ENCODE measurements at regions not wholly inside any gene's neighbourhood (a gene's known extent, or its start where the extent isn't known, plus 50 kb on each side); places are given as distances from the start of the nearest gene placed in this dataset.

DNA sequence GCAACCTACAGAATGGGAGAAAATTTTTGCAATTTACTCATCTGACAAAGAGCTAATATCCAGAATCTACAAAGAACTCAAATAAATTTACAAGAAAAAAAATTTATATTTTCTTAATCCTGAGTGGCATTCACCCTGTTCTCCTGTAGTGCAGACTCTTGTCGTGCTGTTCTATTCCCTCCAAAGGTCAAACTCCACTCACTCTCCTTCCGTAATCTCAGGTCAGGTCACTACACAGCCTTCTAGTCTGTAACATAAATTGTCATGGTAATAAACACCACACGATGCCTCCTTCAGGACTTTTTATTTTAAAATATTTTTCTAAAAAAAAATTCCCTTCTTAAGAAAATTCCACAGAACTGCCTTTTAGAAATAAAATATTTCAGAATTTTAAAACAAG lies 417.9 kb upstream of the GCFC2 start:
- intact Hi-C loops (cut with DNase I; ENCODE audit: low total_unique reads) = loop anchor here (10.0 kb wide), 1 partner anchor 554 kb away; no protein-coding TSS in a partner anchor
- H3K4me3 ChIP-seq (ENCODE audit: low read depth, poor library complexity, severe bottlenecking) = no peak overlapping the region
- WGBS, 2 donors = 64 to 68% methylated on average over 3 of the region's 3 CpGs
- no peak for DNase-seq (ENCODE audit: low spot score in 2 of 2)
- TF ChIP-seq, protein P1, sequence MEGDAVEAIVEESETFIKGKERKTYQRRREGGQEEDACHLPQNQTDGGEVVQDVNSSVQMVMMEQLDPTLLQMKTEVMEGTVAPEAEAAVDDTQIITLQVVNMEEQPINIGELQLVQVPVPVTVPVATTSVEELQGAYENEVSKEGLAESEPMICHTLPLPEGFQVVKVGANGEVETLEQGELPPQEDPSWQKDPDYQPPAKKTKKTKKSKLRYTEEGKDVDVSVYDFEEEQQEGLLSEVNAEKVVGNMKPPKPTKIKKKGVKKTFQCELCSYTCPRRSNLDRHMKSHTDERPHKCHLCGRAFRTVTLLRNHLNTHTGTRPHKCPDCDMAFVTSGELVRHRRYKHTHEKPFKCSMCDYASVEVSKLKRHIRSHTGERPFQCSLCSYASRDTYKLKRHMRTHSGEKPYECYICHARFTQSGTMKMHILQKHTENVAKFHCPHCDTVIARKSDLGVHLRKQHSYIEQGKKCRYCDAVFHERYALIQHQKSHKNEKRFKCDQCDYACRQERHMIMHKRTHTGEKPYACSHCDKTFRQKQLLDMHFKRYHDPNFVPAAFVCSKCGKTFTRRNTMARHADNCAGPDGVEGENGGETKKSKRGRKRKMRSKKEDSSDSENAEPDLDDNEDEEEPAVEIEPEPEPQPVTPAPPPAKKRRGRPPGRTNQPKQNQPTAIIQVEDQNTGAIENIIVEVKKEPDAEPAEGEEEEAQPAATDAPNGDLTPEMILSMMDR (IDR thresholded peaks at IDR 0.05) = no peak

DNA sequence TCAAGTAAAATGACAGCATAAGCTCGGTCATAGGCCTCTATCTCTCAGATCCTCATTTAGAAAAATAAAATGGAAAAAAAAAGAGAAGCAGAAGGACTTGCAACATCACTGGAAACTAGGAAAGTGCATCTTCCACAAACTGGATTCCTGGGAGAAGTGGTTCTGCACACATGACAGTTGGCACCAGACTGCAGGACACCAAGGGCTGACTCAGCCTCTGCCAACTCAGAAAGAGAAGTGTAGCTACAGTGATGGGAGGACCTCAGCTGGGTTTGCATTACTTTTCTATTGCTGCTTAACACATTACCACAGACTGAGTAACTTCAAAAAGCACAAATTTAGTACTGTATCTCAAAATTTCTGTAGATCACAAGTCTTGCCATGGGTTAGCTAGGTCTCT lies 409.5 kb upstream of the GCFC2 start:
- no peak for DNase-seq (ENCODE audit: low spot score in 2 of 2)
- intact Hi-C loops (cut with DNase I; ENCODE audit: low total_unique reads) = loop anchor here (10.0 kb wide), 1 partner anchor 545 kb away; no protein-coding TSS in a partner anchor
- no peak overlapping the region for H3K4me3 ChIP-seq (ENCODE audit: low read depth, poor library complexity, severe bottlenecking)
- no peak for TF ChIP-seq POLR2A (IDR thresholded peaks at IDR 0.05)
- WGBS, 2 donors = 60 to 69% methylated on average over 1 of the region's 1 CpG

DNA sequence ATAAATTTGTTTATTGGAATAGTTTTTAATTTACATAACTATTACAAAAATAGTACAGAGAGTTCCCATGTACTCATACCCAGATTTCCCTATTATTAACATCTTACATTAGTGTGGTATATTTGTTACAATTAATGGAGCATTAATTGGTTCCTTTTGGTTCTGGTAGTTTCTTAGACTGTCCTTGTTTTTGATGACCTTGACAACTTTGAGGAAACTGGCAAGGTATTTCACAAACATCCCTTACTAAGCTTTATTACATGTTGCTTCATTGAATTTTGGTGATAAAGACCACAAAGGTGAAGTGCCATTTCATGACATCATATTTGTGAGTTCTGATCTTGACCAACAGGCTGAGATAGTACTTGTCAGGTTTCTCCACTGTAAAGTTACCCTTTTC lies 379.0 kb upstream of the GCFC2 start:
- no peak for DNase-seq (ENCODE audit: low spot score in 2 of 2)
- no peak overlapping the region for H3K4me3 ChIP-seq (ENCODE audit: low read depth, poor library complexity, severe bottlenecking)
- no peak for TF ChIP-seq POLR2A (IDR thresholded peaks at IDR 0.05)
- TF ChIP-seq, protein P1 (IDR thresholded peaks at IDR 0.05) = no peak
- intact Hi-C loops (cut with DNase I; ENCODE audit: low total_unique reads) = no loop called here

DNA sequence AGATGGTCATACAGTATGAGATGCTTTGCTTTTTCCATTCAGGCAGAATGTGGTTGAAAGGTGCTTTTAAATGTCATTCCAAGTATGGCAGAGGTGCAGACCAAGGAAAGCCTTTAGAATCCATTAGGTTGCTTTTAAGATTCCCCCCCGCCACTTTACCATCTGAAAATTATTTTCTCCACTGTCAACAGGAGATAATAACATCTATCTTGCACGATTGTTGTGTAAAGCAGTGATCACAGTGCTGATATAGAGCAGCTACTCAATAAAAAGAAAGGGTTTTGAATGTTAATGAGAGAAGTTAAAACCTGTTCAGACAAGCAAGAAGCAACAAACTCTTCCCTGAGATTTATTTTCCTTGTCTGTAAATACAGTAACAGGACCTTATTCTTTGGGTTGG lies 372.5 kb upstream of the GCFC2 start:
- intact Hi-C loops (cut with DNase I; ENCODE audit: low total_unique reads) = no loop called here
- DNase-seq (ENCODE audit: low spot score in 2 of 2) = no peak
- TF ChIP-seq, protein P1 (IDR thresholded peaks at IDR 0.05) = no peak
- no peak for TF ChIP-seq POLR2A (IDR thresholded peaks at IDR 0.05)
- whole genome bisulfite sequencing, 2 donors = 17 to 27% methylated on average over 2 of the region's 2 CpGs
- H3K4me3 ChIP-seq (ENCODE audit: low read depth, poor library complexity, severe bottlenecking) = no peak overlapping the region

DNA sequence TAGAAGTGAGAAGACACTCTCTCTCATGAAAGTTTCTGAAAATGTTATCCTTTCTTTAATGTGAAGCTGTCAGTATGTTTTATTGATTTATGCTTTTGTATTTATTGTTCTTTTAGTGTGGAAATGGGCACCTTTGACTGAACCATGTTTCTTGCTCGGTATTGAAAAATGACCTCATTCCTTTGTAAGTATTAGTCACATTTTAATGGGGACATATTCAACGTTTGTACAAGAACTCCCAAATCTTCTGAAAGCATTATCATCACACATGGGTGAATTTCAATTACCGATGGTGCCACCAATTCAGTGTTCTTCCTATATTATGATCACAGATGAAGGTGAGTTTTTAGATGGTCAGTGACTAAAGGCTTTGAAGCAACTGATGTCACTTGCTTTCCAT lies 371.8 kb upstream of the GCFC2 start:
- intact Hi-C loops (cut with DNase I; ENCODE audit: low total_unique reads) = no loop called here
- no peak for DNase-seq (ENCODE audit: low spot score in 2 of 2)
- no peak overlapping the region for H3K4me3 ChIP-seq (ENCODE audit: low read depth, poor library complexity, severe bottlenecking)
- WGBS, 2 donors = 46 to 57% methylated on average over 3 of the region's 3 CpGs
- TF ChIP-seq, protein P1 (IDR thresholded peaks at IDR 0.05) = no peak
- no peak for TF ChIP-seq POLR2A (IDR thresholded peaks at IDR 0.05)

DNA sequence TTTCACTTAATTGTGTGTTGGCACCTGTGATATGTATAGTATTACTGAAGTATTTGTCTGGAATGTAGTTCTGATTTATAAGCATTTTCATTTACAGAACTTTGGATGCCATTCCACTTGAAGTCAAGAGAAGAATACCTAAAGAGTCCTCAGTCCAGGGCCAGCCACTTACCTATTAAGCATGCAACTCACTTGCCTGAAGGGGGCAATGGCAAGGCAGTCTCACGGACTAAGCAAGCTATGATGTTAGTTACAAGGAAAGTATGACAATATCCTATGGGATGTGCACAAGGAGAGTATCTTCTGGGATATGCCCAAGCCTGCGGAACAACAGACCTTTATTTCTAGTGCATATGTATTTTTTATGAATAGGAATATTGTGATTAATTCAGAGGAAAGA lies 369.4 kb upstream of the GCFC2 start:
- TF ChIP-seq POLR2A (IDR thresholded peaks at IDR 0.05) = no peak
- TF ChIP-seq, protein P1 (IDR thresholded peaks at IDR 0.05) = no peak
- no peak overlapping the region for H3K4me3 ChIP-seq (ENCODE audit: low read depth, poor library complexity, severe bottlenecking)
- intact Hi-C loops (cut with DNase I; ENCODE audit: low total_unique reads) = no loop called here
- no peak for DNase-seq (ENCODE audit: low spot score in 2 of 2)
- 30 to 31% methylated on average over 2 of the region's 2 CpGs for WGBS, 2 donors
